Fibroblast of the aortic adventitia (primary cell): ENCODE measurements at regions not wholly inside any gene's neighbourhood (a gene's known extent, or its start where the extent isn't known, plus 50 kb on each side); places are given as distances from the start of the nearest gene placed in this dataset.

Experiments
- DNase-seq: peaks from one replicate; pipeline ENCODE4 v3.0.0-alpha.2; 2010; ENCODE audit warnings: low read depth
- H3K4me3 ChIP-seq: 2 replicates; pipeline ENCODE4 v1.5.1; 2011; ENCODE audit warnings: low read depth, mild to moderate bottlenecking, control low read depth, low read length, moderate library complexity
- CTCF ChIP-seq: IDR thresholded peaks from 2 replicates; pipeline ENCODE4 v1.5.1; 2011; ENCODE audit warnings: mild to moderate bottlenecking, low read length, control low read depth, inconsistent platforms; ENCODE audit not compliant: insufficient read depth

GRCh38 chr1:229033480-229033879 is 237.4 kb upstream of the RAB4A start:
- no peak overlapping the region for H3K4me3 ChIP-seq
- no peak for TF ChIP-seq CTCF
- no peak for DNase-seq

DNA sequence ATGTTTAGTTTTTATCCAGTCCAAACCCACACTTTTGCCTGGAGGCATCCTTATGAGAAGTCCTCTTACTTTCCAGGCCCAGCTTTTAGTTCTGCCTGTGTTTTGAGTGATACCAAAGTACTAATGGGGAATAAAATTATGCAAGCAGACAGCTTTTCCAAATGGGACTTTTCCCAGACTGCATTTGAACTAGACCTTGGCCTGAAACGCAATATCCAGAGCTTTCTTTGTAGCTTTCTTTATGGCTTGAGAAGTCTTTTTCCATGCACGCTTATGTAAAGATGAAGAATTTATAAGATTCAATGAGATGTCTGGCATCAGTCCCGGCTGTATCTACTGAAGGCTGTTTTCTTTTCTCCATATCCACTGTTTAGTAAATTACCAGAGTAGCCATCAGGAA is 236.6 kb upstream of the RAB4A start:
- peak; percentile 21 for DNase-seq
- no peak overlapping the region for H3K4me3 ChIP-seq
- TF ChIP-seq CTCF = no peak

- no peak for TF ChIP-seq CTCF
- no peak for DNase-seq
- H3K4me3 ChIP-seq = no peak overlapping the region
Observed at GRCh38 chr1:229035054-229035747, 235.7 kb upstream of the RAB4A start.

DNA sequence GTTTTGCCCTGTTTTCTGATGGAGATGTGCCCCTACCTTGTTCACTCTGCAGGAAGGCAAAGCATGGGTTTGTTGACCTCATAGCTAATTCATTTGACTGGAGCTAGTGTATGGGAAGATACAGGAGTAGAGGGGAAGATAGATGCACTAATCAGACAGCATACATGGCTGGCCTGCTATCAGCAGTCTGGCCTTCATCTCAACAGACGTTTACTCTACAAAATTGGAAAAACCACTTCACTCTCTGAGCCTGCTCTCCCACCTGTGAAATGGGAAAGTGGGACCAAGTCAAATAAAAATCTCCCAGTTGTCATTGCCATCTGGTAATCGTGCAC is 235.2 kb upstream of the RAB4A start:
- TF ChIP-seq CTCF = no peak
- DNase-seq = no peak
- H3K4me3 ChIP-seq = no peak overlapping the region

DNA sequence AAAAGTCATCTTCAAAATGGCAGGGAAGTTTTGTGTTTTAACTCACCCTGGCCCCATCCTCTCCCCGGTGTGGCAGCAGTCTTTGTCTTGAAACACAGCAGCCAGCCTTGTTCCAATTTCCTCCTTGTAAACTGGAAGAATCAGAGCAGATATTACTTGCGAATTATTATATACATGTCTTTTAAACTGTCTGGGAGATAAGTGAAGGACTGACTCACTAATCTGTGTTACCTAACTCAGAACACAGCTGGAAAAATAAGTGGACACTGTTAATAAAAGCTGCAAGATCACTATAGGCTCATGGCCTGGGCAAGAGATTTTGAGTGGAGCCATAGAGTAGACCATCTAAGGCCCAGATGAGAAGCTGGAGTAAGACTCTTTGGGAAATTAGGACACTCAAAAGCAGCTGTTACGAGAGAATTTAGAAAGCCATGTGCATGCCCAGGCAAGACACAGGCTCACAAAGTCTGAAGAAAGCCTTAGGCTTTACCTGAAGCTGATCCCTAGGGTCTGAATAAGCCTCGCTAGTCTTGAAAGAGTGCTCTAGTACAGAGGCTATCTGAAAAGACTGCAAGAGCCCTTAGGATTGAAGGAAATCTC is 233.0 kb upstream of the RAB4A start:
- DNase-seq = no peak

GRCh38 chr1:229040630-229041358 is 230.1 kb upstream of the RAB4A start:
- DNase-seq = no peak
- no peak for TF ChIP-seq CTCF
- no peak overlapping the region for H3K4me3 ChIP-seq

More for the DNA sequence above, 233.0 kb upstream of the RAB4A start:
- TF ChIP-seq CTCF = no peak
- H3K4me3 ChIP-seq = no peak overlapping the region
